WTC11 (cell line): ENCODE measurements at regions not wholly inside any gene's neighbourhood (a gene's known extent, or its start where the extent isn't known, plus 50 kb on each side); places are given as distances from the start of the nearest gene placed in this dataset.

Source experiments
- ATAC-seq: fragments of 200-7000 bp; cut with Tn5 transposase; 2 replicates; pipeline ENCODE4 v1.10.0; 2021; ENCODE audit warnings: mild to moderate bottlenecking, moderate library complexity
- CTCF ChIA-PET: fragments of 300-600 bp; sonication (Branson Sonifier 250); formaldehyde crosslinking; loops from one replicate; lab custom pipeline; 2021; ENCODE audit warnings: antibody characterized with exemption; lab: Charles Lee
- POLR2A ChIA-PET: fragments of 350-600 bp; sonication (Branson Sonifier 250); formaldehyde crosslinking; loops from one replicate; lab custom pipeline; 2021; ENCODE audit warnings: antibody characterized with exemption; lab: Charles Lee
- DNase-seq: peaks from one replicate; pipeline ENCODE4 v3.0.0; 2021; ENCODE audit warnings: low spot score
- H3K27ac Mint-ChIP-seq: 2 replicates; pipeline ENCODE4 v1.8.0; 2021; ENCODE audit warnings: mixed read lengths
- H3K27me3 Mint-ChIP-seq: 2 replicates; pipeline ENCODE4 v1.8.0; 2021; ENCODE audit warnings: low read depth, mild to moderate bottlenecking, moderate library complexity, mixed read lengths
- H3K36me3 Mint-ChIP-seq: 2 replicates; pipeline ENCODE4 v1.8.0; 2021; ENCODE audit warnings: mixed read lengths
- H3K4me1 Mint-ChIP-seq: 2 replicates; pipeline ENCODE4 v1.8.0; 2022; ENCODE audit warnings: mixed read lengths
- H3K4me3 Mint-ChIP-seq: 2 replicates; pipeline ENCODE4 v1.8.0; 2021; ENCODE audit warnings: mild to moderate bottlenecking, moderate library complexity, mixed read lengths
- H3K9me3 Mint-ChIP-seq: 2 replicates; pipeline ENCODE4 v1.8.0; 2021; ENCODE audit warnings: mixed read lengths
- ARID4B ChIP-seq: sonication (generic); formaldehyde crosslinking; IDR thresholded peaks from 2 replicates; pipeline ENCODE4 v1.8.0; 2023; ENCODE audit warnings: missing genetic modification reagents, mild to moderate bottlenecking, borderline replicate concordance
- ATF3 ChIP-seq: sonication (generic); formaldehyde crosslinking; conservative IDR thresholded peaks from 2 replicates; pipeline ENCODE4 v1.8.1; 2022; ENCODE audit warnings: mild to moderate bottlenecking, missing genetic modification reagents
- ATF6 ChIP-seq: sonication (generic); formaldehyde crosslinking; IDR thresholded peaks from 2 replicates; pipeline ENCODE4 v1.8.1; 2023; ENCODE audit warnings: mild to moderate bottlenecking, missing genetic modification reagents
- CREM ChIP-seq: sonication (generic); formaldehyde crosslinking; IDR thresholded peaks from 2 replicates; pipeline ENCODE4 v1.8.1; 2022; ENCODE audit warnings: mild to moderate bottlenecking, missing genetic modification reagents, moderate library complexity
- CTCF ChIP-seq: fragments of 200-600 bp; IDR thresholded peaks from 2 replicates; pipeline ENCODE4 v1.8.0; 2022; ENCODE audit warnings: antibody characterized with exemption
- E2F4 ChIP-seq: sonication (generic); formaldehyde crosslinking; IDR thresholded peaks from 2 replicates; pipeline ENCODE4 v1.8.1; 2022; ENCODE audit warnings: low read depth, mild to moderate bottlenecking, moderate library complexity, missing genetic modification reagents, borderline replicate concordance
- ELF4 ChIP-seq: sonication (generic); formaldehyde crosslinking; IDR thresholded peaks from 2 replicates; pipeline ENCODE4 v1.8.1; 2022; ENCODE audit warnings: low read depth, mild to moderate bottlenecking, moderate library complexity, missing genetic modification reagents
- GABPB1 ChIP-seq: sonication (generic); formaldehyde crosslinking; IDR thresholded peaks from 2 replicates; pipeline ENCODE4 v1.8.1; 2023; ENCODE audit warnings: mild to moderate bottlenecking, missing genetic modification reagents
- NR1H2 ChIP-seq: sonication (generic); formaldehyde crosslinking; IDR thresholded peaks from 2 replicates; pipeline ENCODE4 v1.9.0; 2021; ENCODE audit warnings: mild to moderate bottlenecking, moderate library complexity, missing genetic modification reagents
- NR2C2 ChIP-seq: sonication (generic); formaldehyde crosslinking; IDR thresholded peaks from 2 replicates; pipeline ENCODE4 v1.8.0; 2022; ENCODE audit warnings: mild to moderate bottlenecking, missing genetic modification reagents
- OVOL2 ChIP-seq: fragments of 250-450 bp; sonication (Bioruptor Pico); IDR thresholded peaks from 2 replicates; pipeline ENCODE4 v1.9.0; 2021; ENCODE audit warnings: mild to moderate bottlenecking, borderline replicate concordance
- RELA ChIP-seq: sonication (generic); formaldehyde crosslinking; IDR thresholded peaks from 2 replicates; pipeline ENCODE4 v1.8.1; 2022; ENCODE audit warnings: missing genetic modification reagents, mild to moderate bottlenecking, borderline replicate concordance
- RORB ChIP-seq: fragments of 250-450 bp; sonication (Bioruptor Pico); IDR thresholded peaks from 2 replicates; pipeline ENCODE4 v1.9.0; 2021; ENCODE audit warnings: mild to moderate bottlenecking
- SMAD4 ChIP-seq: sonication (generic); formaldehyde crosslinking; IDR thresholded peaks from 2 replicates; pipeline ENCODE4 v1.8.0; 2022; ENCODE audit warnings: mild to moderate bottlenecking, missing genetic modification reagents
- USF2 ChIP-seq: sonication (generic); formaldehyde crosslinking; IDR thresholded peaks from 2 replicates; pipeline ENCODE4 v1.8.1; 2023; ENCODE audit warnings: mild to moderate bottlenecking, missing genetic modification reagents, moderate library complexity
- ZBTB21 ChIP-seq: sonication (generic); formaldehyde crosslinking; IDR thresholded peaks from 2 replicates; pipeline ENCODE4 v1.8.1; 2023; ENCODE audit warnings: mild to moderate bottlenecking, missing genetic modification reagents, borderline replicate concordance
- ZMAT4 ChIP-seq: fragments of 250-450 bp; sonication (Bioruptor Pico); IDR thresholded peaks from 2 replicates; pipeline ENCODE4 v1.9.0; 2021; ENCODE audit warnings: mild to moderate bottlenecking
- ZNF263 ChIP-seq: sonication (generic); formaldehyde crosslinking; IDR thresholded peaks from 2 replicates; pipeline ENCODE4 v1.8.1; 2022; ENCODE audit warnings: low read depth, mild to moderate bottlenecking, moderate library complexity, missing genetic modification reagents
- ZNF532 ChIP-seq: fragments of 250-450 bp; sonication (Bioruptor Pico); IDR thresholded peaks from 2 replicates; pipeline ENCODE4 v1.9.0; 2021; ENCODE audit warnings: mild to moderate bottlenecking, borderline replicate concordance
- ZNF671 ChIP-seq: fragments of 250-450 bp; sonication (Bioruptor Pico); IDR thresholded peaks from 2 replicates; pipeline ENCODE4 v1.8.0; 2021; ENCODE audit warnings: mild to moderate bottlenecking

GRCh38 chr4:129839687-129840086 lies 743.7 kb downstream of the C4orf33 start:
- peaks cover 9% of the 10 kb centered on the region for H3K9me3 Mint-ChIP-seq
- peaks cover 8% of the 10 kb centered on the region; the same call in 1 of the 2 replicates for H3K36me3 Mint-ChIP-seq
- H3K27ac Mint-ChIP-seq: no peak overlapping the region
- ATAC-seq: no peak
- TF ChIP-seq ELF4: no peak
- no peak for TF ChIP-seq ZNF671 (CRISPR knock-in tag)
- no peak for TF ChIP-seq RORB (CRISPR knock-in tag)
- no peak for TF ChIP-seq E2F4
- TF ChIP-seq ZNF263: no peak
- TF ChIP-seq NR1H2 (CRISPR knock-in tag): no peak
- no peak for TF ChIP-seq OVOL2 (CRISPR knock-in tag)
- TF ChIP-seq RELA (CRISPR knock-in tag): no peak
- TF ChIP-seq ZBTB21: no peak
- no peak for TF ChIP-seq SMAD4 (CRISPR knock-in tag)
- TF ChIP-seq CREM (CRISPR knock-in tag): no peak
- no peak for TF ChIP-seq ARID4B (CRISPR knock-in tag)
- TF ChIP-seq CTCF: no peak
- no peak for TF ChIP-seq ZNF532 (CRISPR knock-in tag)
- no peak for TF ChIP-seq ZMAT4 (CRISPR knock-in tag)
- TF ChIP-seq ATF6 (CRISPR knock-in tag): no peak
- no peak for TF ChIP-seq ATF3 (CRISPR knock-in tag)
- no peak for TF ChIP-seq NR2C2 (CRISPR knock-in tag)
- TF ChIP-seq GABPB1 (CRISPR knock-in tag): no peak
- no peak for TF ChIP-seq USF2 (CRISPR knock-in tag)
- TF ChIP-seq, all 79 proteins: peak for 0
- H3K4me1 Mint-ChIP-seq: no peaks in the 10 kb centered on the region
- H3K27me3 Mint-ChIP-seq: no peaks in the 10 kb centered on the region
- no peak overlapping the region for H3K4me3 Mint-ChIP-seq
- no peak for DNase-seq
- CTCF ChIA-PET: no interaction called here
- POLR2A ChIA-PET: no interaction called here
